DOHH2 (cell line): ENCODE measurements at regions not wholly inside any gene's neighbourhood (a gene's known extent, or its start where the extent isn't known, plus 50 kb on each side); places are given as distances from the start of the nearest gene placed in this dataset.

Experiments used
- H3F3A ChIP-seq: fragments of 200-600 bp; sonication (generic), shearing (Covaris generic); 2 replicates; pipeline ENCODE4 v1.6.0; 2016; ENCODE audit warnings: antibody characterized with exemption, mild to moderate bottlenecking; ENCODE audit not compliant: control insufficient read depth, insufficient read depth
- H3K27ac ChIP-seq: fragments of 200-600 bp; sonication (generic); 2 replicates; pipeline ENCODE4 v1.5.1; 2014; ENCODE audit warnings: low read depth, mild to moderate bottlenecking, low read length, moderate library complexity
- H3K27me3 ChIP-seq: fragments of 200-600 bp; sonication (generic); 2 replicates; pipeline ENCODE4 v1.6.1; 2014; ENCODE audit warnings: mild to moderate bottlenecking, low read length, mixed read lengths; ENCODE audit not compliant: control insufficient read depth
- H3K36me3 ChIP-seq: fragments of 200-600 bp; sonication (generic); 2 replicates; pipeline ENCODE4 v1.6.1; 2014; ENCODE audit warnings: mild to moderate bottlenecking, low read length, moderate library complexity, mixed read lengths; ENCODE audit not compliant: control insufficient read depth
- H3K4me1 ChIP-seq: fragments of 200-600 bp; sonication (generic); 2 replicates; pipeline ENCODE4 v1.6.1; 2014; ENCODE audit warnings: mild to moderate bottlenecking, low read length, mixed read lengths; ENCODE audit not compliant: control insufficient read depth
- H3K4me2 ChIP-seq: fragments of 200-600 bp; sonication (generic); 2 replicates; pipeline ENCODE4 v1.6.0; 2014; ENCODE audit warnings: mild to moderate bottlenecking, low read length, moderate library complexity
- H3K4me3 ChIP-seq: fragments of 200-600 bp; sonication (generic); 2 replicates; pipeline ENCODE4 v1.5.1; 2014; ENCODE audit warnings: mild to moderate bottlenecking, low read length, mixed read lengths
- H3K79me2 ChIP-seq: fragments of 200-600 bp; sonication (generic); 2 replicates; pipeline ENCODE4 v1.6.1; 2014; ENCODE audit warnings: mild to moderate bottlenecking, low read length, mixed read lengths; ENCODE audit not compliant: control insufficient read depth
- H3K9me2 ChIP-seq: fragments of 200-600 bp; sonication (generic); replicated peaks from 2 replicates; pipeline ENCODE4 v1.6.1; 2014; ENCODE audit warnings: mild to moderate bottlenecking, low read length, mixed read lengths; ENCODE audit not compliant: control insufficient read depth
- H3K9me3 ChIP-seq: fragments of 200-600 bp; sonication (generic); 2 replicates; pipeline ENCODE4 v1.6.1; 2014; ENCODE audit warnings: antibody characterized with exemption, low read length, mixed read lengths; ENCODE audit not compliant: control insufficient read depth, insufficient read depth
- H4K20me1 ChIP-seq: fragments of 200-600 bp; sonication (generic); 2 replicates; pipeline ENCODE4 v1.6.0; 2014; ENCODE audit warnings: low read depth, mild to moderate bottlenecking, antibody characterized with exemption, low read length, moderate library complexity; ENCODE audit not compliant: control insufficient read depth, insufficient read depth
- CTCF ChIP-seq: fragments of 200-600 bp; sonication (generic); IDR thresholded peaks from one replicate; pipeline ENCODE4 v1.5.1; 2014; ENCODE audit warnings: antibody characterized with exemption, mild to moderate bottlenecking, low read depth, low read length; ENCODE audit not compliant: poor library complexity, severe bottlenecking
- EZH2phosphoT487 ChIP-seq: fragments of 200-600 bp; sonication (generic); IDR thresholded peaks from 2 replicates; pipeline ENCODE4 v1.6.1; 2017; ENCODE audit warnings: borderline replicate concordance, mild to moderate bottlenecking, antibody characterized with exemption, low read length, moderate library complexity, mixed read lengths

- H3K36me3 ChIP-seq = no peaks in the 10 kb centered on the region
- H3K27me3 ChIP-seq = no peaks in the 10 kb centered on the region; the same call in 1 of the 2 replicates
- no peaks in the 10 kb centered on the region for H3F3A ChIP-seq
- no peaks in the 10 kb centered on the region for H4K20me1 ChIP-seq
- H3K9me3 ChIP-seq = no peaks in the 10 kb centered on the region
- H3K4me2 ChIP-seq = no peak overlapping the region
- no peaks in the 10 kb centered on the region for H3K9me2 ChIP-seq
- no peak overlapping the region for H3K27ac ChIP-seq
- no peak for TF ChIP-seq EZH2phosphoT487
- TF ChIP-seq CTCF = no peak
- H3K4me1 ChIP-seq = no peaks in the 10 kb centered on the region
- H3K4me3 ChIP-seq = no peak overlapping the region
- no peaks in the 10 kb centered on the region for H3K79me2 ChIP-seq
These were observed 69.8 kb downstream of the ESM1 start for GRCh38 chr5:54915466-54916027.

- no peaks in the 10 kb centered on the region for H3K79me2 ChIP-seq
- no peaks in the 10 kb centered on the region for H3K9me2 ChIP-seq
- no peaks in the 10 kb centered on the region for H3K4me1 ChIP-seq
- H3K4me3 ChIP-seq = no peak overlapping the region
- H3F3A ChIP-seq = no peaks in the 10 kb centered on the region
- no peak overlapping the region for H3K4me2 ChIP-seq
- H3K9me3 ChIP-seq = no peaks in the 10 kb centered on the region
- H4K20me1 ChIP-seq = no peaks in the 10 kb centered on the region
- H3K27me3 ChIP-seq = no peaks in the 10 kb centered on the region; the same call in none of the 2 replicates
- no peak for TF ChIP-seq CTCF
- no peak for TF ChIP-seq EZH2phosphoT487
- no peak overlapping the region for H3K27ac ChIP-seq
- no peaks in the 10 kb centered on the region for H3K36me3 ChIP-seq
These were observed 73.4 kb downstream of the ESM1 start for GRCh38 chr5:54912021-54912420.

- no peak for TF ChIP-seq CTCF
- TF ChIP-seq EZH2phosphoT487 = no peak
- Histone ChIP-seq H3K4me2 (no peak overlapping the region), H3K27ac (no peak overlapping the region), H3K4me3 (no peak overlapping the region), H3K9me2 (no peaks in the 10 kb centered on the region), H3K9me3 (no peaks in the 10 kb centered on the region), H3F3A (no peaks in the 10 kb centered on the region), H3K36me3 (no peaks in the 10 kb centered on the region), H3K4me1 (no peaks in the 10 kb centered on the region), H3K79me2 (no peaks in the 10 kb centered on the region), H4K20me1 (no peaks in the 10 kb centered on the region), H3K27me3 (no peaks in the 10 kb centered on the region; the same call in none of the 2 replicates)
These were observed 75.2 kb downstream of the ESM1 start for GRCh38 chr5:54909911-54910870.
